Stomach (tissue), 8 donors: ENCODE measurements at regions not wholly inside any gene's neighbourhood (a gene's known extent, or its start where the extent isn't known, plus 50 kb on each side); places are given as distances from the start of the nearest gene placed in this dataset.
A peak's percentile ranks its signal among the peaks of the same experiment; 100 is the strongest.

Source experiments
- DNase-seq, 2 donors: peaks; one replicate each; pipeline versions ENCODE4 v3.0.0 to v3.0.0-alpha.2; 2013 to 2019
- H3K27ac ChIP-seq, 5 donors: fragments of 200-600 bp in 4 of 5; sonication (generic) in 4 of 5; one replicate each; pipeline ENCODE4 v1.5.1; 2013 to 2019; ENCODE audit warnings: mild to moderate bottlenecking in 1 of 5, moderate library complexity in 1 of 5
- H3K27me3 ChIP-seq, 3 donors: fragments of 200-600 bp; sonication (generic); one replicate each; pipeline ENCODE4 v1.5.1; 2017 to 2019; ENCODE audit warnings: mixed run types in 1 of 3
- H3K36me3 ChIP-seq, 4 donors: fragments of 200-600 bp; sonication (generic); 1 replicate in 3 of 4; 2 replicates in 1 of 4; pipeline ENCODE4 v1.5.1; 2016 to 2019
- H3K4me1 ChIP-seq, 4 donors: fragments of 200-600 bp; sonication (generic); one replicate each; pipeline ENCODE4 v1.5.1; 2016 to 2019
- H3K4me3 ChIP-seq, 4 donors: fragments of 200-600 bp; sonication (generic) in 3 of 4; one replicate each; pipeline ENCODE4 v1.5.1; 2016 to 2019; ENCODE audit warnings: mild to moderate bottlenecking in 1 of 4
- H3K9me3 ChIP-seq, 4 donors: fragments of 200-600 bp; sonication (generic); one replicate each; pipeline ENCODE4 v1.5.1; 2016 to 2019
- EP300 ChIP-seq: sonication (generic); formaldehyde crosslinking; IDR thresholded peaks from one replicate; pipeline ENCODE4 v1.6.1; 2017; ENCODE audit warnings: antibody characterized with exemption
- POLR2A ChIP-seq, 4 donors: fragments of 450-650 bp; IDR thresholded peaks; one replicate each; pipeline ENCODE4 v1.6.1; 2016; ENCODE audit warnings: antibody characterized with exemption in 4 of 4, control low read depth in 2 of 4, mild to moderate bottlenecking in 1 of 4, moderate library complexity in 1 of 4
- POLR2AphosphoS5 ChIP-seq, 3 donors: sonication (generic); formaldehyde crosslinking; IDR thresholded peaks; one replicate each; pipeline ENCODE4 v1.6.1; 2016; ENCODE audit warnings: antibody characterized with exemption in 3 of 3
- WGBS, 5 donors: extraction: QIAGEN DNeasy Blood & Tissue Kit in 3 of 5; methylation state at CpG; one replicate each; pipeline versions ENCODE4 v1.1.5 to v1.1.7; 2013 to 2018; 5-methylcytosine and 5-hydroxymethylcytosine counted together
- intact Hi-C: fragments of 100-400 bp; cut with DNase I; formaldehyde crosslinking; loops from one replicate; pipeline ENCODE4 v1.15.1; 2023; ENCODE audit warnings: low total_unique reads
- TF ChIP-seq, protein P1 (sequence below), 7 experiments: fragments of 450-650 bp in 4 of 7; fragments of 200-600 bp in 3 of 7; sonication (generic) in 3 of 7; IDR thresholded peaks; one replicate each; pipeline ENCODE4 v1.5.1; 2016 to 2019; ENCODE audit warnings: antibody characterized with exemption in 7 of 7, control low read depth in 2 of 7, mild to moderate bottlenecking in 1 of 7
- donor health status: healthy with polysubstance abuse.
- donor health status: Bipolar disorder and iron deficiency.
- donor health status: healthy.

DNA sequence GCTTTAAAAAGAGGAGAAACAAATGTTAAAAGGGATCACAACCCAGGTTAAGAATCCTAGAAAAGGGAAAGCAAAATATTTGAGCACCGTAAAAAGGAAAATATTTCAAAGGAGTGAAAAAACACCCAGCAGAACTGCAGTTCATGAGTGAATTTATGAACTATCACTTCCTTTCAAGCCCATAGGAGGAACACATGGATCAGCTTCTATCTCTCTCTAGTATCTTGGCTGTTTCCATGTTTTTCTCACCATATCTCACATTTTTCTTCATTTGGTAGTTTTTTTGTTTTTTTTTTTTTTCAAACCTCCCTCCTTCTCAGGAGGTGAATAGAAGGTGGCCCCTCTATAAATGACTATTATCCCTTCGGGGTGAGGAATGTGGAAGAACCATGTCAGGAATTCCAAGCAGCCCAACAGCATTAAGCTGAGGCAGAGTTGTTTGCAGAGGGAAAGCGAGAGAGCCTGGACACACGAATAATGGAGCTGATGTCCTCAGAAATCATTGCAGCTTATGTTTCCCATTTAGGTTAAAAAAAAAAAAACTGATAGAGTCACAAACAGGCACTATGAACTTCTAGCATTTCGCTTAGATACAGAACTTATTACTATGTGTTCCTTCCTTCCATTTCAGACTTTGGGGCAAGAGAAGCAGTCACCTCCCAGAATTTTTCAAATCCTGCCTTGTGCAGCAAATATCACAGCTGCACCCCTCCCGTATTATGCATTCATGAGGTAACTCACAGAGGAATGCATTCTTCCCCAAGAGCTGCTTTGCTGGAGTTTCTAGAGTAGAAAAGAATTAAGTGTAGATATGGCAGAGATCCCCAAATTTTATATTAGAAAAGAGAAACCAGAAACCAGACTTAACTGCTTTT lies 315.6 kb downstream of the IRS1 start:
- no peaks in the 10 kb centered on the region for H3K27me3 ChIP-seq
- TF ChIP-seq EP300 = no peak
- TF ChIP-seq, protein P1, sequence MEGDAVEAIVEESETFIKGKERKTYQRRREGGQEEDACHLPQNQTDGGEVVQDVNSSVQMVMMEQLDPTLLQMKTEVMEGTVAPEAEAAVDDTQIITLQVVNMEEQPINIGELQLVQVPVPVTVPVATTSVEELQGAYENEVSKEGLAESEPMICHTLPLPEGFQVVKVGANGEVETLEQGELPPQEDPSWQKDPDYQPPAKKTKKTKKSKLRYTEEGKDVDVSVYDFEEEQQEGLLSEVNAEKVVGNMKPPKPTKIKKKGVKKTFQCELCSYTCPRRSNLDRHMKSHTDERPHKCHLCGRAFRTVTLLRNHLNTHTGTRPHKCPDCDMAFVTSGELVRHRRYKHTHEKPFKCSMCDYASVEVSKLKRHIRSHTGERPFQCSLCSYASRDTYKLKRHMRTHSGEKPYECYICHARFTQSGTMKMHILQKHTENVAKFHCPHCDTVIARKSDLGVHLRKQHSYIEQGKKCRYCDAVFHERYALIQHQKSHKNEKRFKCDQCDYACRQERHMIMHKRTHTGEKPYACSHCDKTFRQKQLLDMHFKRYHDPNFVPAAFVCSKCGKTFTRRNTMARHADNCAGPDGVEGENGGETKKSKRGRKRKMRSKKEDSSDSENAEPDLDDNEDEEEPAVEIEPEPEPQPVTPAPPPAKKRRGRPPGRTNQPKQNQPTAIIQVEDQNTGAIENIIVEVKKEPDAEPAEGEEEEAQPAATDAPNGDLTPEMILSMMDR (IDR thresholded peaks at IDR 0.05) = no peak
- no peak for TF ChIP-seq POLR2AphosphoS5 (IDR thresholded peaks at IDR 0.05)
- TF ChIP-seq POLR2A (IDR thresholded peaks at IDR 0.05) = no peak
- peaks cover 0 to 3% (median 1%) of the 10 kb centered on the region in 4 donors for H3K4me1 ChIP-seq
- WGBS, 5 donors = 50 to 63% (median 54%) methylated on average over 6 of the region's 6 CpGs
- no peak for DNase-seq
- H3K9me3 ChIP-seq = no peaks in the 10 kb centered on the region
- no peaks in the 10 kb centered on the region for H3K36me3 ChIP-seq
- intact Hi-C loops = no loop called here
- no peak overlapping the region for H3K4me3 ChIP-seq
- H3K27ac ChIP-seq = no peak overlapping the region

DNA sequence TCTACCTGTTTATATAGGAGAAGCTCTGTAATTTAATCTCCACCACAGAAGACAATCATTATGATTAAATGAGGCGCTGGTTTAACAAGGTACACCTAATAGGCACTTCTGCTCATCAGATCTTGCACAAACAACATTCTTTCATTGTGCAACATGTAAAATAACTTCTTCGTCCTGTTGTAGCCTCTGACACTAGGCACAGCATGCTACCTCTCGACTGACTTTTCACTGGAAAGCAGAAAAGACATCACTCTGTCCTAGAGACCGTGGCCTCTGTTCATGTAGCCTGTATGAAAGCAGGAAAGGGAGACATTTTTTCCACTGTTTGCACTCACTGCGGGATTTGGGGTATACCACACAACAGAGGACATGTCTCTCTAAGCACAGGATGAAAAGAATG lies 316.5 kb downstream of the IRS1 start:
- Histone ChIP-seq H3K9me3 (no peaks in the 10 kb centered on the region), H3K36me3 (no peaks in the 10 kb centered on the region), H3K27ac (no peak overlapping the region), H3K27me3 (no peaks in the 10 kb centered on the region), H3K4me3 (no peak overlapping the region), H3K4me1 (peaks cover 0 to 11% (median 10%) of the 10 kb centered on the region in 4 donors)
- DNase-seq = no peak
- 58 to 82% (median 77%) methylated on average over 5 of the region's 5 CpGs for WGBS, 5 donors
- TF ChIP-seq, protein P1 (IDR thresholded peaks at IDR 0.05) = no peak
- TF ChIP-seq POLR2A (IDR thresholded peaks at IDR 0.05) (no peak), EP300 (no peak), POLR2AphosphoS5 (IDR thresholded peaks at IDR 0.05) (no peak)
- intact Hi-C loops = no loop called here

DNA sequence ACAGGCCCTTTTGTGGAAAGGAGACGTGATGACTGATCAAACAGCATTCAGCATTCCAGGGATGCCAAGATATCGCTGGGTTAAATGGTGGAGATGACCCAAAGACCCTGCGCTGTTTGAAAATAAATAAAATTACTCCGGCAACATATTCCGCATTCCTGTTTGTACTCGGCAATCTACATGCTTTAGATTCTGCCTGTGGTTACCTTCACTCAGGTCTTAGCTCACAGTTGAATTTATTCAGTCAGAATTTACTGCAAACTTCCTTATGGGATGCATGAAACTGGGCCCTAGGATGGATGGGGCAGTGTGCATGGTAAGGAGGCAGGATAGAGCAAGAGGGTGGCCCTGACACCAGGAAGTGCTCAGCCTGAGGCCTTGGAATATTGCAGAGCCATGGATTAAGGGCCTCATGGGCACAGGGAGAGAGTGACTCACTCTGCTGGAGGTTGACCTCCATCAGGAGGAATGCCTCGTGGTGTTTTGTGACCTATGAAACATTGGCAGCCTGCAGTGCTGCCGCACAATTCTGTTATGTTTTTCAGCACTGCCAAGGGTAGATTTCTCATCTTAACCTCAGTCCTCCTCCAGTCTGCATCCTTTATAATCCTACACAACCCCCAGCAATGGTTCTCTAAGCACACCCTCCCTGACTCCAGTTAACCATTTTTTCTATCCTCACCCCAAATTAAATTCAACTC lies 321.4 kb downstream of the IRS1 start:
- TF ChIP-seq POLR2AphosphoS5 (IDR thresholded peaks at IDR 0.05) (peak; percentile 29 to 91 (median 88)), EP300 (no peak)
- peak; percentile 52 to 69 for DNase-seq
- intact Hi-C loops = no loop called here
- Histone ChIP-seq H3K36me3 (no peaks in the 10 kb centered on the region), H3K27me3 (no peaks in the 10 kb centered on the region), H3K4me3 (no peak overlapping the region), H3K9me3 (no peaks in the 10 kb centered on the region), H3K27ac (peak overlapping the region in 4 of 5 donors; percentile 57 to 85 (median 76)), H3K4me1 (peaks cover 0 to 32% (median 21%) of the 10 kb centered on the region in 4 donors)
- 21 to 54% (median 27%) methylated on average over 8 of the region's 8 CpGs for WGBS, 5 donors

DNA sequence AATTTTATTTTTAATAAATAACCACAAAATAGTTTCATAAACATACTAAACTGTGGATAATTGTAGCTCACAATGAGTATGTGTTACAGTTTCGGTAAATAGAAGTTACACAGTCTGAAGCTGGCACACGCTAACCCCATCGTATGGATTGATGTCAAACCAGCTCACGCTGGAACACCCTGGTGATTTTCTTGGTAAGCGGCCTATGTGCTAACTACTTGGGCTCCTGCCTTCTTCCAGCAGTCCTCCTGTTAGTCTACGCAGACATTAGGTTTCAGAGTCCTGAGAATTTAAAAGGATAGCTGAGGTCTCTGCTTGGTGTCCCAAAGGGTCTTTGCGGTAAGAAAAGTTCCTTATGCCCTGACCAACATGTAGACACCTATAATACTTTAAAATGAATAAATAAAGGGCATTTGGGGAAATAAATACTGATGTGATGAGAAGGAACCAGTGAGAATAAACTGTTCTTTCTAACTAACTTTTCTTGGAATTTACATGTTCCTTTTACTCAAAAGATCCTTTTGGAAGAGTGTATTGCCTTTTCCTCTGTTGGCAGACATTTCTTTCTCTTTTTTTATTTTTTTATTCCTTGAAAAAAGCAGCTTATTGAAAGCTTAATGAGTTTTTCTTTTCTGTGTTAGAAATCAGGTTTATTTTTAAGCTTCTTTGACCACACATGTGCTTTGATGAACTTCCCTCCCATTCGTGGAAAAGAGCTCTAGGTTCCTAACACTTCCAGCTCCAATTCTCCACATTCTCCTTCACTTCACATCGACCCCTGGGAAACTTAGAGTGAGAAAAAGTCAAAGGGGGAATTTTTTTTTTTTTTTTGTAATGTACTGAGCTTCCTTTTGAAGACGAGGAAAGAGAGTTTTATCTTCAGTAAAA lies 322.2 kb downstream of the IRS1 start:
- Histone ChIP-seq H3K4me1 (peaks cover 0 to 32% (median 21%) of the 10 kb centered on the region in 4 donors), H3K27me3 (no peaks in the 10 kb centered on the region), H3K4me3 (no peak overlapping the region), H3K36me3 (no peaks in the 10 kb centered on the region), H3K27ac (peak overlapping the region in 4 of 5 donors; percentile 57 to 85 (median 76)), H3K9me3 (no peaks in the 10 kb centered on the region)
- intact Hi-C loops = no loop called here
- TF ChIP-seq POLR2AphosphoS5 (IDR thresholded peaks at IDR 0.05) (peak in 1 of 3 donors; percentile 61), POLR2A (IDR thresholded peaks at IDR 0.05) (no peak), EP300 (peak; percentile 56)
- TF ChIP-seq, protein P1 (IDR thresholded peaks at IDR 0.05) = no peak
- WGBS, 5 donors = 55 to 75% (median 58%) methylated on average over 10 of the region's 10 CpGs
- DNase-seq = no peak
